B cell (primary cell): ENCODE measurements at regions not wholly inside any gene's neighbourhood (a gene's known extent, or its start where the extent isn't known, plus 50 kb on each side); places are given as distances from the start of the nearest gene placed in this dataset.

Experiments
- ATAC-seq: fragments of 200-7000 bp; cut with Tn5 transposase; one replicate; pipeline ENCODE4 v1.10.0; 2021; ENCODE audit warnings: low read depth, mild to moderate bottlenecking, moderate number of reproducible peaks, moderate library complexity
- CTCF ChIA-PET: fragments of 350-600 bp; sonication (Branson Sonifier 250); formaldehyde crosslinking; loops from one replicate; lab custom pipeline; 2021; ENCODE audit warnings: antibody characterized with exemption, inconsistent platforms; lab: Charles Lee
- POLR2A ChIA-PET: fragments of 350-600 bp; sonication (Branson Sonifier 250); formaldehyde crosslinking; loops from one replicate; lab custom pipeline; 2021; ENCODE audit warnings: antibody characterized with exemption; lab: Charles Lee
- DNase-seq: peaks from one replicate; pipeline ENCODE4 v3.0.0; 2013
- H2AFZ ChIP-seq: 2 replicates; pipeline ENCODE4 v1.6.1; 2012; ENCODE audit warnings: mild to moderate bottlenecking, low read depth, low read length; ENCODE audit not compliant: insufficient read depth, poor library complexity, severe bottlenecking
- H3K27ac ChIP-seq, 2 donors: 1 replicate in 1 of 2; 2 replicates in 1 of 2; pipeline ENCODE4 v1.5.1; 2012 to 2013; ENCODE audit warnings: low read length in 2 of 2, mild to moderate bottlenecking in 2 of 2, moderate library complexity in 1 of 2
- H3K27me3 ChIP-seq, 4 experiments: fragments of 200-600 bp in 1 of 4; sonication (generic) in 1 of 4; replicated peaks in 1 of 4; 1 replicate in 2 of 4; 2 replicates in 2 of 4; pipeline versions ENCODE4 v1.6.1 to v1.7.0; 2013 to 2016; ENCODE audit warnings: low read length in 3 of 4, mild to moderate bottlenecking in 2 of 4, mixed read lengths in 1 of 4, moderate library complexity in 1 of 4; ENCODE audit not compliant: insufficient read depth in 4 of 4, control insufficient read depth in 3 of 4; ENCODE audit errors: control extremely low read depth in 1 of 4
- H3K36me3 ChIP-seq, 2 experiments: replicated peaks in 1 of 2; 1 replicate in 1 of 2; 2 replicates in 1 of 2; pipeline versions ENCODE4 v1.6.1 to v1.7.1; 2013; ENCODE audit warnings: low read length in 1 of 2; ENCODE audit not compliant: insufficient read depth in 2 of 2, control insufficient read depth in 1 of 2; ENCODE audit errors: control extremely low read depth in 1 of 2, extremely low read depth in 1 of 2
- H3K4me1 ChIP-seq, 2 donors: fragments of 200-600 bp in 1 of 2; sonication (generic) in 1 of 2; 1 replicate in 1 of 2; 2 replicates in 1 of 2; pipeline versions ENCODE4 v1.5.1 to v1.6.1; 2013 to 2017; ENCODE audit warnings: low read length in 2 of 2; ENCODE audit not compliant: control insufficient read depth in 2 of 2, insufficient read depth in 2 of 2
- H3K4me2 ChIP-seq: replicated peaks from 2 replicates; pipeline ENCODE3; 2012; ENCODE audit warnings: mild to moderate bottlenecking, low read depth, low read length; ENCODE audit not compliant: poor library complexity, severe bottlenecking
- H3K4me3 ChIP-seq, 5 experiments: fragments of 200-600 bp in 1 of 5; sonication (generic) in 1 of 5; 1 replicate in 3 of 5; 2 replicates in 2 of 5; pipeline versions ENCODE4 v1.5.1 to v1.7.0; 2011 to 2016; ENCODE audit warnings: low read length in 4 of 5, mild to moderate bottlenecking in 4 of 5, low read depth in 2 of 5, control low read depth in 1 of 5, moderate library complexity in 1 of 5; ENCODE audit not compliant: insufficient read depth in 1 of 5; ENCODE audit errors: control extremely low read depth in 1 of 5, extremely low read depth in 1 of 5
- H3K79me2 ChIP-seq: fragments of 200-600 bp; sonication (generic); one replicate; pipeline ENCODE4 v1.6.0; 2016; ENCODE audit warnings: low read length; ENCODE audit not compliant: control insufficient read depth, insufficient read depth
- H3K9ac ChIP-seq: fragments of 200-600 bp; sonication (generic); 2 replicates; pipeline ENCODE4 v1.6.1; 2017; ENCODE audit warnings: mild to moderate bottlenecking, low read length, moderate library complexity
- H3K9me3 ChIP-seq, 3 donors: one replicate each; pipeline versions ENCODE4 v1.6.1 to v1.7.1; 2013; ENCODE audit warnings: low read length in 2 of 3; ENCODE audit not compliant: control insufficient read depth in 2 of 3, insufficient read depth in 1 of 3; ENCODE audit errors: control extremely low read depth in 1 of 3
- H4K20me1 ChIP-seq: 2 replicates; pipeline ENCODE4 v1.6.0; 2012; ENCODE audit warnings: mild to moderate bottlenecking, low read length; ENCODE audit not compliant: insufficient read depth, control insufficient read depth, poor library complexity, severe bottlenecking
- H3K27ac Mint-ChIP-seq: one replicate; pipeline ENCODE4 v1.8.0; 2021; ENCODE audit warnings: mixed read lengths
- H3K27me3 Mint-ChIP-seq: one replicate; pipeline ENCODE4 v1.8.0; 2021; ENCODE audit warnings: mixed read lengths
- H3K4me1 Mint-ChIP-seq: one replicate; pipeline ENCODE4 v1.8.0; 2021; ENCODE audit warnings: mixed read lengths
- H3K4me3 Mint-ChIP-seq: one replicate; pipeline ENCODE4 v1.8.0; 2021; ENCODE audit warnings: mixed read lengths
- H3K9me3 Mint-ChIP-seq: one replicate; pipeline ENCODE4 v1.8.0; 2022; ENCODE audit warnings: mixed read lengths; ENCODE audit not compliant: insufficient read depth
- CTCF ChIP-seq: fragments of 200-600 bp; IDR thresholded peaks from one replicate; pipeline ENCODE4 v1.8.0; 2022; ENCODE audit warnings: antibody characterized with exemption, mild to moderate bottlenecking
- EZH2 ChIP-seq: IDR thresholded peaks from 2 replicates; pipeline ENCODE4 v1.6.1; 2012; ENCODE audit warnings: borderline replicate concordance, low read depth, mild to moderate bottlenecking, moderate library complexity, low read length; ENCODE audit not compliant: insufficient read depth, poor library complexity, severe bottlenecking
- whole genome bisulfite sequencing: methylation state at CpG from one replicate; pipeline ENCODE4 v1.1.5; 2013; ENCODE audit warnings: missing lambda C conversion rate; ENCODE audit not compliant: insufficient coverage; 5-methylcytosine and 5-hydroxymethylcytosine counted together
- intact Hi-C: fragments of 100-400 bp; cut with micrococcal nuclease; formaldehyde crosslinking; loops from one replicate; pipeline ENCODE4 v1.10.0; 2022

GRCh38 chr18:56118422-56118821 lies 520.0 kb downstream of the TXNL1 start:
- Mint-ChIP-seq H3K27ac (no peak overlapping the region), H3K4me1 (peaks cover 26% of the 10 kb centered on the region), H3K9me3 (no peaks in the 10 kb centered on the region), H3K4me3 (no peak overlapping the region), H3K27me3 (no peaks in the 10 kb centered on the region)
- ChIA-PET POLR2A (no interaction called here), CTCF (interaction anchor here (0.7 kb wide), 1 partner anchor 27 kb away, joined by 4 read pairs; no protein-coding TSS in a partner anchor)
- H3K9ac ChIP-seq: no peak overlapping the region
- H3K27me3 ChIP-seq: no peaks in the 10 kb centered on the region
- no peaks in the 10 kb centered on the region for H3K9me3 ChIP-seq
- H4K20me1 ChIP-seq: no peaks in the 10 kb centered on the region
- no peak overlapping the region for H3K4me3 ChIP-seq
- DNase-seq (no peak), ATAC-seq (no peak)
- H3K27ac ChIP-seq: no peak overlapping the region
- intact Hi-C loops: loop anchor here (10.0 kb wide), 1 partner anchor 704 kb away; no protein-coding TSS in a partner anchor
- no peaks in the 10 kb centered on the region for H3K79me2 ChIP-seq
- no peak overlapping the region for H3K4me2 ChIP-seq
- WGBS: no CpG with 5 or more reads among the region's 2 CpGs
- no peaks in the 10 kb centered on the region for H3K36me3 ChIP-seq
- H3K4me1 ChIP-seq: peaks cover 21 to 27% of the 10 kb centered on the region in 2 donors
- no peak for TF ChIP-seq EZH2
- no peak for TF ChIP-seq CTCF
- H2AFZ ChIP-seq: no peak overlapping the region

GRCh38 chr18:56115071-56116015 lies 523.0 kb downstream of the TXNL1 start:
- no peaks in the 10 kb centered on the region for H3K9me3 ChIP-seq
- ChIA-PET POLR2A (no interaction called here), CTCF (no interaction called here)
- peak overlapping the region; percentile 66 for H2AFZ ChIP-seq
- no peaks in the 10 kb centered on the region for H3K79me2 ChIP-seq
- peaks cover 44% of the 10 kb centered on the region for H3K4me1 Mint-ChIP-seq
- peak overlapping the region; percentile 47 for H3K27ac Mint-ChIP-seq
- peak overlapping the region; percentile 30 for H3K9ac ChIP-seq
- WGBS: 0% methylated on average over 3 of the region's 6 CpGs
- H3K4me3 Mint-ChIP-seq: peak overlapping the region; percentile 48
- peak overlapping the region; percentile 62 for H3K4me2 ChIP-seq
- H3K27ac ChIP-seq: peak overlapping the region in 1 of 2 donors; percentile 27
- intact Hi-C loops: loop anchor here (10.0 kb wide), 1 partner anchor 701 kb away; no protein-coding TSS in a partner anchor
- H3K9me3 Mint-ChIP-seq: no peaks in the 10 kb centered on the region
- ATAC-seq: peak; percentile 65
- H3K27me3 Mint-ChIP-seq: no peaks in the 10 kb centered on the region
- DNase-seq: peak; percentile 33
- H3K36me3 ChIP-seq: no peaks in the 10 kb centered on the region
- TF ChIP-seq EZH2 (no peak), CTCF (no peak)
- H3K27me3 ChIP-seq: no peaks in the 10 kb centered on the region
- H3K4me1 ChIP-seq: peaks cover 34 to 43% of the 10 kb centered on the region in 2 donors
- H3K4me3 ChIP-seq: peak overlapping the region in 1 of 5 experiments; percentile 15
- no peaks in the 10 kb centered on the region for H4K20me1 ChIP-seq
